ENCODE measurements at regions not wholly inside any gene's neighbourhood (a gene's known extent, or its start where the extent isn't known, plus 50 kb on each side); places are given as distances from the start of the nearest gene placed in this dataset.
A peak's percentile ranks its signal among the peaks of the same experiment; 100 is the strongest.

DNA sequence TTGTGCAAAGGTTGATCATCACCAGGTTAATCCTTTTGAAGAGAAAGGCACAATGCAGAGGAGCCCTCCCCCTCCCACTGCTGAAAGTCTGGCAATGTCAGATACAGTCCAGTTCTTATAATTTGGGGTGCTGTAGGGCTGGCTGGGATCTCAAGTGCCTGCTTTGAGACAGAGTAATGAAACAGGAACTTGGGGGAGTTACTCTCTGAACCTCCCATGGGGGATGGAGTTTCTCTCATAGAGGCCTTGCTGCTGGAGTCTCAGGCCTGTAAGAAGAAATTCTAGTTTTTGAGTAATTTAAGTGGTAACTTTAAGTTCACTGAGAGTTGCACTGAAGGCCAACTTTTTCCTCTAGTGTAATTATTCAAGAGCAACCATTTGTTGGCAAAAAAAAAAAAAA lies 410.5 kb downstream of the KCNRG start:
- DNase-seq: no peak

DNA sequence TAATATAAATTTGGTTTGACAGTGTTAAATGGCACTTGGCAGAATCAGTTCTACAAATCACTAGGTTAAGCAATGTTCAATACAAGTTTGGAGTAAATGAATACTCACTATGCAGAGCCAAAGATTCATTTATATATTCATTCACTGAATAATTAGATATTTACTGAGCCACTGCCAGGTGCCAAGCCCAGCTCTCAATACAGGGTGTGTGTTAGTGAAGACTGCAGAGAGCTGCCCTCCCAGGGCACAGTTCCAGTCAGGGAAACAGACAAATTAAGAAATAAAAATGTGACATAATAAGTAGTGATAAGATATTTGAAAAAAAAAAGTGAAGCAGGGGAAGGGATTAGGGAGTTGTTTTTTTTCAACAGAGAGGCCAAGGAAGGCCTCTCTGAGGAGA lies 411.7 kb downstream of the KCNRG start:
- DNase-seq: no peak

DNA sequence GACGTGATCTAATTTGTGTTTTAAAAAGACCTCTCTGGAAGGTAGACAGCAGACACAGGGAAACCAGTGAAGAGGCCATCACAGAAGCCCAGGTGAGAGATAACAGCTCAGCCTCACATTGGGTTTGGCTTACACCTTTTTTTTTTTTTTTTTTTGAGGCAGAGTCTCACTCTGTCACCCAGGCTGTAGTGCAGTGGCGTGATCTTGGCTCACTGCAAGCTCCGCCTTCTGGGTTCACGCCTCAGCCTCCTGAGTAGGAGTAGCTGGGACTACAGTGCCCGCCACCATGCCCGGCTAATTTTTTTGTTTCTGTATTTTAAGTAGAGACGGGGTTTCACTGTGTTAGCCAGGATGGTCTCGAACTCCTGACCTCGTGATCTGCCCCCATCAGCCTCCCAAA lies 412.3 kb downstream of the KCNRG start:
- DNase-seq: peak; percentile 55 to 59

DNA sequence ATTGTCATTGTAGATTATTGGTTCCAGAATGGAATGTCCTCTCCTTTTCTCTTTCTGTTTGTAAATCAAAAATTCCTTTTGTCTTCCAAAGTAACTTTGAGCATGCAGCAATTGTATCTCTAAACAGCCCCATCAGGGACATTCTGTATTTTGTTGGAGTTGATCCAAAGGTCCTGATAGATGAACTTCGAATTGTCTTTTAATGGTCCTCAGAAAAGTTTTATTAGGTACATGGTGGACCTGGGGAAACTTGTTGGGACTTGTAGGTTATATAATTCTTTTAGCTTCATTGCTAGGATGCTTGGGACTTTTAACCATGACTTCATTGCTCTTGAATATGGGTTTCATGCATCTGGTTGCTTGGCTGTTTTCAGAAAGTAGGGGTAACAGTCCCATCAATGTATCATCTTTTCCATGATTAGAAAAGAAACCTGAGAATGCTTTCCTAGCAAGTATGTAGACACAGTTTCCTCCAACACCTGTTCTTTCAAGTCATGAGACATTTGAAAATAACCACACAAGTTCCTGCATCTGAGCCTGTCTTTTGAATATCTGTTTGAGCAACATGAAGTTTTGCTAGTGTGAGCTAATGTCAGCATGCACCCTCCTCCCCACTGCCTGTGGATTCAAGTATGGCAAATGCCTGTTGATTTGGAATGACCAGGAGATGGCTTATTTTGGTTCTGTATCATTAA lies 413.1 kb downstream of the KCNRG start:
- DNase-seq: no peak

DNA sequence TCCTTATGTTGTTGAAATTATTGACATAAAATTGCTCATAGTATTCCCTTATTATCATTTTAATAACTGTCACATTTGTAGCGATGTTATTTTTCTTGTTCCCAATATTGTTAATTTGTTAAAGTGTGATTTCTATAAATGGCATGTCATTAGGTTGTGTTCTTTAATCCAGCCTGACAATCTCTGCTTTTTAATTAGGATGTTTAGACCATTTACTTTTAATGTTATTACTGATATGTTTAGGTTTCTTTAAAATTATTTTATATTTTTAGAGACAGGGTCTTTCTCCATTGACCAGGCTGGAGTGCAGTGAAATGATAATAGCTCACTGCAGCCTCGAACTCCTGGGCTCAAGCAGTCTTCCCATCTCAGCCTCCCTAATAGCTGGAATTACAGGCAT lies 408.5 kb downstream of the DLEU7 start:
- no peak for DNase-seq

DNA sequence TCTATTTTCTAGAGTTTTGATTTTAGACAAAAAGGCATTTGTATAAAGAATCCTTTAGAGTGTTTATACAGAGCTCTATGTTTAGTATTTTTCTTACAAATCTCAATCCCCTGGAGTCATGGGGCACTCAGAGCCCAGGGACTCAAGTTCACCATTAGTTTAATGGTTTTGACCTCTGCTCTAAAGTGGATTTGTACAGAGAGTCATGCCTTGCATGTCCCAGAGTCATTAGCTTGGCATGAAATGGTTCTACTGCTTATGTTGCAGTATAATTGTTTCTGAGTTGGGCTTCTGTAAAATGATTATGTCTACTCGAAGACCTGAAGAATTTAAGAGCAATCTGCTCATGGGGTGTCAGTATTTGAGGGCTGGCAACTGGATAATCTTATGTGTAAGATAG lies 406.2 kb downstream of the DLEU7 start:
- DNase-seq: no peak

DNA sequence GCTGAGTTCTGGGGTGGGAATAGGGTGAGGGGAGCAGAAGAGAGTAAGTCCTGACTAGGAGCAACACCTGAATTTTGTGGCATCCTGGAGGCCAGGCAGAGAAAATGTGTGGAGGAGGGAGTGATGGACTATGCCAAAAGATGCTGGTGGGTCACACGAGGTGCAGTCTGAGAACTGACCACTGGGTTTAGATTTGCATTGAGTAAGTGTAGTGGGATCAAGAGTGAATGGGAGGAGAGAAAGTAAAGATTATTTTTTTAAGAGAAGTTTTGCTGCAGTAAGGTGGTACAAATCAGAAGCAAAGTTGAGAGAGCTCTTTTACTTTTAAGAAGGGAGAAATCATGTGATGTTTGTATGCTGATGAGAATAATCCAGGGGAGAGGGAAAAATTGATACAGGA lies 405.1 kb downstream of the DLEU7 start:
- DNase-seq: no peak

DNA sequence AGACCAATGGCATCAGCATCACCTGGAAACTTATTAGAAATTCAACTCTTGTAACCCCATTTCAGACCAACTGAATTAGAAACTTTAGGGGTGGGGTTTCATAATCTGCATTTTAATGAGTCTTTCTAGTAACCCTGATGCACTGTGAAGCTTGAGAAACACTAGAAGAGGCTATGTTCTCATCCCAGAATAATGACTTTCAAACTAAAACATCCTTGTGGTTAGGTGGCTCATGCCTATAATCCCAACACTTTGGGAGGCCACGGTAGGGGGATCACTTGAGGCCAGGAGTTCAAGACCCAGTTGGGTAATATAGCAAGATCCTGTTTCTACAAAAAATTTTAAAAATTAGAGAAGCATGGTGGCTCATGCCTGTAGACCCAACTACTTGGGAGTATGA lies 402.4 kb downstream of the DLEU7 start:
- DNase-seq: no peak

DNA sequence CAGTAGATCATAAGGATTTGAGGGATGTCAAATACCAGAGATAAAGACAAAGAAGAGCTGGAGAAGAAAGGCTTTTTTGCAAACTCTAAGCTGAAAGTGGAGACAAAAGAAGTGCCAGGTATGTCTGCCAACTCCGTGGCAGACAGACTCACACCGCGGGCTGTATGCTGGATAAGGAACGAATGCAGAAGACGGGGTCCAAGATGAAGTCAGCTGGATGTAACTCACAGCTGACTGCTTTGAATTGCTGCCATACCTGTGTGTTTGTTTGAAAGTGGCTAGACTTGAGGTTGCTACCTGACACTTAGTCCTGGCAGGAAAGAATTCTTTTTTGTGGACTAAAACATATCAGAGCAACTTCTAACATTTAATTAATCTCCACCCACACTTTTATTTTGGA lies 398.8 kb downstream of the DLEU7 start:
- no peak for DNase-seq

DNA sequence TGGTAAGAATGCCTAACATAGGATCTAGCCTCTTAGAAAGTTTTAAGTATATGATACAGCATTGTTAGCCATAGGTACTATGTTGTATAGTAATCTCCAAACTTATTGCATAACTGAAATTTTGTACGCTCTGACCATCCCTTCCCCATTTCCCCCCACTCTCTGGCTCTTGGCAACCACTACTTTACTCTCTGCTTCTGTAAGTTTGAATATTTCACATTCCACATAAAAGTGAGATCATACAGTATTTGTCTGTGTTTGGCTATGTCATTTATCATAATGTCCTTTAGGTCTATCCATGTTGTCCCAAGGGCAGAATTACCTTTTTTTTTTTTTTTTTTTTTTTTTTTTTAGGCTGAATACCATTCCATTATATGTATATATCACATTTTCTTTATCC lies 396.9 kb downstream of the DLEU7 start:
- no peak for DNase-seq

DNA sequence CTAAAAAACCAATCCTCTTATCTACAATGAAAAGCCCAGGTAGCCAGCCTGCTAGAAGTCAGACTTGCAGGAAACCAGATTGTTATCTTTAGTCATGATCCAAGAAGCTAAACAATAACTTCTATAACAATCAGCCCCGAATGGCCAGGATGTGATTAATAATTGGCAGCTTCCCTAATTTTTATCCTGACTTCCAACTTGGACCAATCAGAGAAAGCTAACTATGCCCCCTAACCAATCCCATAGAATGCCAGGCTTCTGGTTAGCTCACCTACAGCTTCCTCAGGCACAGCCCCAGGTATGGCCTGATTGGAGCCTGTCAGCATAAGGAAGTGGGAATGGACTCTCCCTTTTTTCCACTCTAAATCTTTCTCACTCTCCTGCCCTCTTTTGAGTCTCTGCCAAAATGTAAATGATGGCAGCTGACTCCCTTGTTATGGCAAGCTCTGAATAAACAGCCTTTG lies 394.9 kb downstream of the DLEU7 start:
- DNase-seq: no peak

DNA sequence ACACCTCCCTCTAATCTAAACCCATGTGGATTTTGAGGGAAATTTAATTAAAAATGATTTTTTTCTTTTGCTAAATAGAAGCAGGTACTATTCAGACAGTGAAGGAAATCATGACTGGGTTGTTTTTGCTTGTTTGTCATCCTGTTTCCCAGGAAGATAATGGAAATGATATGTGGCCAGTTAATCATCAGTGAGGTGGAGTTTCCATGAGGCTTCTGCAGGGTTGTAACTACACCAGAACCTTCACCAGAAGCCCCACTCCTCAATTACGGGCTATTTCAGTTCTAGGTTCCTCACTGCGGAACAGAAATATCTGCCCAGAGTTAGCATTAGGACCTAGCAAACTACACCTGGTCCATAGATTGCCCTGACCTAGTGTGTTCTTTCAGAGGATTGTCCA lies 394.0 kb downstream of the DLEU7 start:
- DNase-seq: no peak

DNA sequence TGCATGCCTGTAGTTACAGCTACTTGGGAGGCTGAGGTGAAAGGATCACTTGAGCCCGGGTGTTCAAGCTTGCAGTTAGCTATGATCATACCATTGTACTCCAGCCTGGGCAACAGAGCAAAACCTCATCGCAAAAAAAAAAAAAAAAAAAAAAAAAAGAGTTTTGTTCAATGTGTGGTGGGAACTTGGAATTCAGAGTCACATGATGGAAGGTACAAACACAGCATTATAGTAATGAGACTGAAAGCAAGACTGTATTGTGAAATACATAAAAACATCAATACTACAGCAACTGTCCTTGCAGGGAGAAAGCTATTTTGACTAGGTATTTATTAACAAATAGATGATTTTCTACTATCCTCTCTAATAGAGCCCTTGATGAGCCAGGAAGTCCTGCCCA lies 393.2 kb downstream of the DLEU7 start:
- no peak for DNase-seq

DNA sequence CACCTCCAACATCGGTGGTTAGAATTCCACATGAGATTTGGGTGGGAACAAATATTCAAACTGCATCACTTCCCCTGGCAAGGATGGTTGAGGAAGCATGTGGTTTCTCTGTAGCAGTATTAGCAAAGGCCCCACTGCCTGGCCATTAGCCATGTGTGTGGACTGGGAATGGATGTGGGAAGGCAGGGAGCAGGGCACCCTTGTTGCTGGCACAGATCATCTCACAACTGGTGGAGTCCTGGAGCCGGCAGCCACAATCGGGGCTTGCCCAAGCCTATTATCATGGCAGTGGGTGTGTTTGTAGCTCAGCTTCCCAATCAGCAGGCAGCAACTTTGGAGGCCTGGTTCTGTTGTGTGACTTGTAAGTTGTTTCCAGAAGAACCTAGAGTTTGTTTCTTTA lies 391.9 kb downstream of the DLEU7 start:
- no peak for DNase-seq

DNA sequence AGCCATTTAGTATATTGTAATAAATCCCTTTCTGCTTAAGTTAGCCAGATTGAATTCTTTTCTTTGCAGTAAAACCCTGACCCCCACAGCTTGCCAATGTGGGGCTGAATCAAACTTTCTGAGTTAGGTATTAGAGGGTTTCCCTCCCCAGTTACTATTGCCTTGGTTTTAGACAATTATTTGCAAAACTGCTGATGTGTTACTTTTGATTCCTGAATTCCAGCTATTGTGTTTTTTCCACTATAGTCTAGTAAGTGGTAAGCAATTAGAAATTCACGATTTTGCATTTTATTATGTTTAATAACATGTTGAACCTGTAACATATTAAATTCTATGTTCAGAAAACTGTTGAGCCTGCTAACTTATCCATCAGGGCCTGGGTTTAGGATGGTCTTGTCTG lies 391.5 kb downstream of the DLEU7 start:
- DNase-seq: no peak

DNA sequence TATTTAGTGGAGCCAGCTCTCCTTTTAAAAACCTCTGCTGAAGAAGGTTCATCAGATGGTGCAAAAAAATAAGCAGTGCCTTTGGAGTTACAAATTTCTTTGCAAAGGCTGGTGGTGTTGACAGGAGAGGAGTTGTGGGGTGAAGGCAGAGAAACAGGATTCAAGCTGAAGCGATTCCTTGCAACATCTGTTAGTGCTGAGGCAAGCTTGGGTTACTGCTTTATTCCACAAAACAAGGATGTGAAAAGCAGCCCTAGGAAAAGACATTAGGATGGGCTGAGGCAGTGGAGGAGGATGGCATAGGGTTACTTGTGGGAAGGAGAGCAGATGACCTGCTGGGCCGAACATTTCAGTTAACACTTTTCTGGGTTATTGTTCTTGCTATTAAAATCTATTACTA lies 390.7 kb downstream of the DLEU7 start:
- DNase-seq: no peak

DNA sequence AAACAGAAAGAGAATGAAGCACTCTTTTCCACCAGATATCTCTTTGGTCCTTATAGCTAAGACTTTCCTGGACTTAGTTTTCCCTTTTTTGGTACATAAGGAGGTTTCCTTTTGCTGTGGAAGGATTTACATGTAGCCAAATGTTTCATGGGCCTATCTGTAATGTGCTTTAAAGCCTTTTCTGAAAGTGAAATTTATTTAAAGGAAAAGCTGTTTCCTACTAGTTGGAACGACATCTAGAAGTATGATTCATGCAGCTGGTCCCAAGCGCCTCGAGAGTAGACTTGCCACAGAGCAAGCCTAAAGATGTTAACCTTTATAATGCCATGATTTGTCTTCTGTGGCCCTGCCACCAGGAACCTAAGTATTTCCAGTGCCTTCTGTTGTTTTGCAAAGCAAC lies 390.3 kb downstream of the DLEU7 start:
- no peak for DNase-seq

DNA sequence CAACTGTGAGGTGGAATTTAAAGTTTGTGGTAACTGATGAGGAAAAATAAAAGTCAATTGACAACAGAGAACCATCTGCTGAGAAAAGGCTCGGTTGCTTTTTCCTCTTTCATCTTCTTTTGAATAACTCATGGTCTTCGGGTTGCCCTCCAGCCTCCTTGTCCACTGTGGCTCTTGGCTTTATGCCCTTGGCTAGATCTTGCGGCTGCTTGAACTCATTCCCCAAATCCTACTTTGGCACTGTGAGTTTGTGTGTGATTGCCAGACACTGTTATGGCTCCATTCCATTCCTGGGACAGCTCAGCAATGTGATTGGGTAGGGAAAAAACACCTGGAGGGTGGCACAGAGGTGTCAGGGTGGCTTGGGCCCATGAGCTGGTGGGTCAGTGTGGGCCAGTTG lies 387.4 kb downstream of the DLEU7 start:
- no peak for DNase-seq

DNA sequence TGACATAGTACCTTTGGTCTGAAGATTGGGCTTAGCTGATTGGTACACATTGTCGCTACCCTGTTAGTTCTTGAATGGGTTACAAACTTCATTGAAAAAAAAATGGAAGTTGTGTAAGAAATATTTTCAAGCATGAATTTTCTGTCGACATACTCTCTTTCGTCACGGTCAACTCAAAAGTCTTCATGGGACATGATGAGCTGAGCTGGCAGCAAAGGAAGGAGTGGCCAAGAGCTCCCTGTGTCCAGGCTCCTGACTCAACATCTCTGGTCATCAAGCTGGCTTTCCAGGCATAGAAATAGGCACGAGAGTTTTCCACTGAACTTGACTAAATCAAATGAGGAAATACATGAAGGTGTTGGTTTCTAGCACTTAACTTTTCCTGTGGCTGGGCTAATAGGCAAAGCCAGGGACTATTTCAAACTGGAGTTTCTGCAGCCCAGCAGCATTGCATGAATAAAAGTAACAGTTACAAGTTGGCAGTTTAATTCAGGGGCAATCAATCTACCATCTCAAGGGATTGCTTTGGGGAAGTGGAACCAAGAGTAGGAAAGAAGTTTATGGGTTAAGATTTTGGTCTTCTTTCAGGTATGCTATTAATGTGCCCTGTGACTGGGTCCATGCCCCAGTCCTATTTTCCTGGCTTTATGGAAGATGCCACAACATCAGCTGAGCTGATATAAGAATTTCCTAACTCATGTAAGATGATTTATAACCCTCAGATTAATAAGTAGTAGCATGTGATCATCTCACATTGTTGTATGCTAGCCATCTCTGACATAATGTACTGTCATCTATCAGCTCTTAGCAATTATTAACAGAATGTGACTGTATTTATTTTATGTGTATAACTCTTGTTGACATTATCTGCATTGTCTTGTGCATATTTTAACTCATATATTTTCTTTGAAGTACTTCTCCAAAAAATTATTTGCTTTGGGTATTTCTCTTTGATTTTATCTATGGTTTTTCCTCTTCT lies 385.8 kb downstream of the DLEU7 start:
- DNase-seq: peak in 1 of 2 donors; percentile 5

DNA sequence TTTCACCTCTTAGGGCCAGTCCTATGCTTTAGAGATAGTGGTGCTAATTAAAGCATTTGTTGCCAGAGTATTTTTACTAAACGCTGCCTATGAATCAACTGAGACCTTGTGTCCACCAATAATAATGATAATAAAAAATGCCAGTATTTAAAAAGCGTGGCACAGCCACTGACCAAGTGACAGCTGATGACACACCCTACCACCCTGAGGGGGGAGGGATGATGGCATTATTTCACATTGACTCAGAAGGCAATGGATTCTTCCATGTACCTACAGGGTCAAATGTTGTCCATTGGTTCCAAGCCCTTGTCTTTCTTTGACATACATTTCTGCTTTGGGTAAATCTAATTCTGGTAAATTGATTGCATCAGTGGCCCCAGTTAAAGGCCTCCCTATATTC lies 384.4 kb downstream of the DLEU7 start:
- no peak for DNase-seq

DNA sequence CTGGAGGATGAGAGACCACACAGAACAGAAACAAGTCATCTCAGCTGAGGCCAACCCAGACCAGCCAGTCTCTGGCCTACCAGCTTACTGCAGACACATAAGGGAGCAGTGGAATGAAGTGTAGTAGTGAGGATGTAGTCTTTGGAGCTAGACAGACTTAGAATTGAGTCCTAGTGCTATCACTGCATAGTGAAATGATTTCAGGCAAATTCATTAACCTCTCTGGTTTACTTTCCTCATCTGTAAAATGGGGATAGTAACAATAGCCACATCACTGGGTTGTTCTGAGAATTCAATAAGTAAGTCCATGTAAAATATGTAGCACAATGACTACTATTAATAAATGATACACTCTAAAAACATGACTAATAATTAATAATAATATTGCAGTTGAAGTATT lies 383.8 kb downstream of the DLEU7 start:
- no peak for DNase-seq

DNA sequence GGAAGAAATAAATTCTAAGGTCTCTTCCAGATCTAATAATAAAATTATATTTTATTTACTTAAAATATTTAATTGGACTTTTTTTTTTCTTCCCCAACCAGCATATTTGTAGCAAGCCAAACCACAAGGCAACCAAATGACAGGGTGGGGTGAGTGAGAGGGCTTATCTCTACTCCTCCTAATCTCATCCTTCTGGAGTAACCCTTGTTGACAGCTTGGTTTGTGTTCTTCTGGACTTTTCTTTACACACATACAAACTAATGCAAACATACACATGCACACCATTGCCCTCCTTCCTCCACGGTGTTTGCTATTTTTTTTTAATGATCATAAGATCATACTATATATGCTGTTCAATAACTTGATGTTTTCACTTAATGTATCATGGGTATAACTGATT lies 383.1 kb downstream of the DLEU7 start:
- DNase-seq: no peak

DNA sequence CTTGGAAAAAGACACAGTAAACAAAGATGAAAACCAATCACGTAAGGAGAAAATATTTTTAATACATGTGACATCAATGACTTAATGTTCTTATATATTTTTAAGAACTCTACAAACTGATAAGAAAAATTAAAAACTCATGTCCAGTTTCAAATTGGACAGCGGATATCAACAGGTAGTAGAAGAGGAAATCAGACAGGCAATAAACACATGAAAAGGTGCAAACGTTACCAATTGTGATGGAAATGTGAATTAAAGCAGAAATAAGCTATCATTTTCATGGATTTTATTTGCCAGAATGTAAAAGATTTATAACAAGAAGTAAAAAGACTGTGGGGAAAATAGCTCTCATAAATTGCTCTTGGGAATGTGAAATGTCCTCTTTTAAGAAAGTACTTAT lies 382.3 kb downstream of the DLEU7 start:
- no peak for DNase-seq

DNA sequence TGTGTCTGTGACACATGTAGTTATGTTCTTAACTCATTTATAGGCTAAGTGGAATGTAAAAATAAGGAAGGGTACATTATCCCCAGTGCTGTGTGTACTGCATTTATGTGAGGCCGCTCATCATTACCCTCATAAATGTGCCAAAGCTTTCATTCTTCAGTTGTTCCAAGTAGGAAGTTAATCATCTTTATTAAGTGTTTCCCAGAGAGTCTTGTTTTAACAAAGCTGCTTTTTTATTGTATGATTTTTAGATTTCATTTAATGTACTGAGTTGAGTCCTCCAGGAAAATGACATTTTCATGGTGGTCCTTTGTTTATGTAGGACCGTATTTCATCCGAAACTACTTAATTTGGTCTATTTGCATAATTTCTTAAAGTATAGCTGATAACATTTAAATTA lies 379.8 kb downstream of the DLEU7 start:
- DNase-seq: no peak
